ENCODE measurements at regions not wholly inside any gene's neighbourhood (a gene's known extent, or its start where the extent isn't known, plus 50 kb on each side); places are given as distances from the start of the nearest gene placed in this dataset.

DNA sequence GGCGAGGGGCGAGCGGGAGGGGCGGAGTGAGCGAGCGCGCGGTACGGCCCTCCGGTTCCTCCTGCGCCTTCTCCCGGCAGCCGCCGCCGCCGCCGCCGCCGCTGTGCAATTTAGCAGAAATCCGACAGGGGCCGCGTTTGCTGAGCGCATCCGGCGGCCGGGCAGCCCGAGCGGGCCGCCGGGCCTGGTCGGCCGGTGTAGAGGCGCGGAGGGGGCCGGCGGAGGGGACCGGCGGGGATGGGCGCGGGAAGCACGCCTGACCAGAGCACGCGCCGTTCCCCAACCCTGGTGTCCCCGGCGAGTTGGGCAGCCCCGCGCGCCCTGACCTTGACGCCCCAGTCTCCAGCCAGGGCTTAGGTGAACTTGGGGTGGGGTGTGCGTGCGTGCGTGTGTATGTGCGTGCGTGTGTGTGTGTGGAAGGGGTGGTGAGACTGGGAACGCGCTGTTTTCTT is 144.5 kb upstream of the ZNF536 start:
- WGBS, 2 experiments (ENCODE audit: extremely low coverage in 1 of 2, insufficient coverage in 1 of 2, insufficient read length in 1 of 2, insufficient replicate concordance in 2 of 2, low coverage in 1 of 2, low lambda C conversion rate in 2 of 2, missing lambda C conversion rate in 1 of 2), result 0% methylated on average over 5 of the region's 57 CpGs; no CpG with 5 or more reads in 1 of the 2 experiments
- peaks cover 28 to 85% (median 81%) of the 10 kb centered on the region in 4 experiments for H3K27me3 ChIP-seq (replicated peaks in 1 of 4; ENCODE audit: control insufficient read depth in 3 of 4, extremely low read depth in 1 of 4, insufficient read depth in 3 of 4, low read length in 3 of 4)
- no peak overlapping the region for H4K91ac ChIP-seq (replicated peaks; ENCODE audit: insufficient read length, low read length)
- peak in 1 of 2 experiments; percentile 87 for DNase-seq (ENCODE audit: low read depth in 1 of 2, low spot score in 2 of 2)
- no peak overlapping the region for H3K27ac ChIP-seq (ENCODE audit: low read depth, low read length)
- peak overlapping the region; percentile 29 to 77 (median 48) for H3K4me3 ChIP-seq (ENCODE audit: extremely low read depth in 1 of 4, insufficient read depth in 2 of 4, low read depth in 3 of 4, low read length in 4 of 4)
- H3K79me2 ChIP-seq (ENCODE audit: control insufficient read depth in 1 of 2, insufficient read depth in 2 of 2, low read length in 2 of 2), result no peaks in the 10 kb centered on the region
- no peaks in the 10 kb centered on the region for H3K79me1 ChIP-seq (ENCODE audit: low read depth, low read length)
- H3K23me2 ChIP-seq (ENCODE audit: low read depth, low read length), result peaks cover 21% of the 10 kb centered on the region
- H3K56ac ChIP-seq (replicated peaks; ENCODE audit: insufficient read length, low read depth, low read length), result no peak overlapping the region
- no peak for FAIRE-seq
- H2AK5ac ChIP-seq (ENCODE audit: low read depth, low read length), result no peak overlapping the region
- H2BK20ac ChIP-seq (ENCODE audit: low read length), result 0 out of 2 replicates have a peak overlapping the region, but pooled peaks have one; percentile 32
- peak overlapping the region; percentile 50; the same call in 1 of the 2 replicates for H2AFZ ChIP-seq (ENCODE audit: low read length)
- no peak overlapping the region for H4K5ac ChIP-seq (ENCODE audit: insufficient read length, low read depth, low read length)
- peaks cover 0 to 21% (median 10%) of the 10 kb centered on the region in 4 experiments for H3K4me1 ChIP-seq (replicated peaks in 1 of 4; ENCODE audit: control insufficient read depth in 3 of 4, insufficient read depth in 4 of 4, low read length in 3 of 4)
- no peaks in the 10 kb centered on the region for H3K36me3 ChIP-seq (ENCODE audit: control insufficient read depth in 2 of 4, insufficient read depth in 4 of 4, low read length in 3 of 4)
- no peaks in the 10 kb centered on the region for H3K9me3 ChIP-seq (ENCODE audit: insufficient read depth in 2 of 2, low read depth in 1 of 2, low read length in 1 of 2)
- H4K8ac ChIP-seq (ENCODE audit: extremely low read depth, insufficient read depth, low read length), result peak overlapping the region; percentile 57; the same call in 1 of the 2 replicates
- H2BK120ac ChIP-seq (replicated peaks; ENCODE audit: low read depth, low read length), result no peak overlapping the region
- no peak overlapping the region for H3K14ac ChIP-seq (ENCODE audit: insufficient read length)
- peak overlapping the region; percentile 61; the same call in 1 of the 2 replicates for H2BK15ac ChIP-seq (ENCODE audit: low read length)
- peak overlapping the region; percentile 92; the same call in 1 of the 2 replicates for H2BK12ac ChIP-seq (ENCODE audit: low read depth, low read length)
- peak overlapping the region; percentile 80 to 99 for H3K4me2 ChIP-seq (ENCODE audit: insufficient read depth in 1 of 2, low read depth in 2 of 2, low read length in 2 of 2)
- H3K9ac ChIP-seq (replicated peaks in 1 of 4; ENCODE audit: extremely low read depth in 1 of 4, low read depth in 3 of 4, low read length in 3 of 4), result no peak overlapping the region
- CTCF ChIA-PET (ENCODE audit: partially characterized antibody), result no interaction called here
- H3K18ac ChIP-seq (ENCODE audit: extremely low read depth, low read length), result no peak overlapping the region
- no peak overlapping the region for H3K4ac ChIP-seq (replicated peaks; ENCODE audit: insufficient read length, low read depth, low read length)
- H4K20me1 ChIP-seq (replicated peaks in 1 of 2; ENCODE audit: control insufficient read depth in 1 of 2, insufficient read depth in 2 of 2, low read length in 2 of 2), result peaks cover 0 to 2% of the 10 kb centered on the region in 2 experiments
- POLR2A ChIA-PET (ENCODE audit: partially characterized antibody), result no interaction called here
- no peak overlapping the region for H3K23ac ChIP-seq (ENCODE audit: insufficient read length)
- no peak overlapping the region for H2BK5ac ChIP-seq (ENCODE audit: low read depth, low read length)
- no peak for TF ChIP-seq SRF (IDR thresholded peaks at IDR 0.05; ENCODE audit: low read depth, low read length)
- TF ChIP-seq TAF1 (IDR thresholded peaks at IDR 0.05; ENCODE audit: low read depth, low read length), result no peak
- TF ChIP-seq, protein P1, sequence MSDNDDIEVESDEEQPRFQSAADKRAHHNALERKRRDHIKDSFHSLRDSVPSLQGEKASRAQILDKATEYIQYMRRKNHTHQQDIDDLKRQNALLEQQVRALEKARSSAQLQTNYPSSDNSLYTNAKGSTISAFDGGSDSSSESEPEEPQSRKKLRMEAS (IDR thresholded peaks at IDR 0.05), result peak; percentile 53; the same call in 1 of the 2 replicates
- TF ChIP-seq RNF2 (IDR thresholded peaks at IDR 0.05; ENCODE audit: borderline replicate concordance, low read depth, low read length, missing control alignments, poor library complexity, severe bottlenecking), result no peak
- TF ChIP-seq, protein P2, sequence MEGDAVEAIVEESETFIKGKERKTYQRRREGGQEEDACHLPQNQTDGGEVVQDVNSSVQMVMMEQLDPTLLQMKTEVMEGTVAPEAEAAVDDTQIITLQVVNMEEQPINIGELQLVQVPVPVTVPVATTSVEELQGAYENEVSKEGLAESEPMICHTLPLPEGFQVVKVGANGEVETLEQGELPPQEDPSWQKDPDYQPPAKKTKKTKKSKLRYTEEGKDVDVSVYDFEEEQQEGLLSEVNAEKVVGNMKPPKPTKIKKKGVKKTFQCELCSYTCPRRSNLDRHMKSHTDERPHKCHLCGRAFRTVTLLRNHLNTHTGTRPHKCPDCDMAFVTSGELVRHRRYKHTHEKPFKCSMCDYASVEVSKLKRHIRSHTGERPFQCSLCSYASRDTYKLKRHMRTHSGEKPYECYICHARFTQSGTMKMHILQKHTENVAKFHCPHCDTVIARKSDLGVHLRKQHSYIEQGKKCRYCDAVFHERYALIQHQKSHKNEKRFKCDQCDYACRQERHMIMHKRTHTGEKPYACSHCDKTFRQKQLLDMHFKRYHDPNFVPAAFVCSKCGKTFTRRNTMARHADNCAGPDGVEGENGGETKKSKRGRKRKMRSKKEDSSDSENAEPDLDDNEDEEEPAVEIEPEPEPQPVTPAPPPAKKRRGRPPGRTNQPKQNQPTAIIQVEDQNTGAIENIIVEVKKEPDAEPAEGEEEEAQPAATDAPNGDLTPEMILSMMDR (IDR thresholded peaks at IDR 0.05; ENCODE audit: control extremely low read depth in 1 of 3, insufficient read depth in 1 of 3, low read depth in 1 of 3, low read length in 3 of 3), result peak; percentile 45 to 70 (median 51)
- no peak for TF ChIP-seq CBX8 (IDR thresholded peaks at IDR 0.05; ENCODE audit: borderline replicate concordance, low read depth, low read length)
- peak in 1 of 2 experiments; percentile 79; a peak in 1 of 3 replicates for TF ChIP-seq EP300 (IDR thresholded peaks at IDR 0.05; ENCODE audit: borderline replicate concordance in 1 of 2, low read depth in 2 of 2, low read length in 2 of 2)
- peak; percentile 42 for TF ChIP-seq KDM4A (IDR thresholded peaks at IDR 0.05; ENCODE audit: low read depth, low read length, severe bottlenecking)
- TF ChIP-seq, protein P3, sequence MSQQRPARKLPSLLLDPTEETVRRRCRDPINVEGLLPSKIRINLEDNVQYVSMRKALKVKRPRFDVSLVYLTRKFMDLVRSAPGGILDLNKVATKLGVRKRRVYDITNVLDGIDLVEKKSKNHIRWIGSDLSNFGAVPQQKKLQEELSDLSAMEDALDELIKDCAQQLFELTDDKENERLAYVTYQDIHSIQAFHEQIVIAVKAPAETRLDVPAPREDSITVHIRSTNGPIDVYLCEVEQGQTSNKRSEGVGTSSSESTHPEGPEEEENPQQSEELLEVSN (IDR thresholded peaks at IDR 0.05), result peak; percentile 81

Measured in H1 (cell line).